ENCODE measurements at regions not wholly inside any gene's neighbourhood (a gene's known extent, or its start where the extent isn't known, plus 50 kb on each side); places are given as distances from the start of the nearest gene placed in this dataset.
"Not testable (repeated sequence)": the region's sequence is repeated elsewhere in the genome, so short reads cannot be mapped to it uniquely, and the experiment has no call there.

- not testable (repeated sequence) for ATAC-seq (ENCODE audit: insufficient read depth, low FRiP score); H3K27ac ChIP-seq (ENCODE audit: low read depth in 1 of 2, low read length in 1 of 2)
- 59 to 69% methylated on average over 6 of the region's 6 CpGs for WGBS, 2 donors
Observed at GRCh38 chr7:153974603-153975002, 77.6 kb upstream of the DPP6 start.

GRCh38 chr7:153976745-153977144 lies 75.5 kb upstream of the DPP6 start:
- ATAC-seq (ENCODE audit: insufficient read depth, low FRiP score); DNase-seq; H3K27ac ChIP-seq (ENCODE audit: low read depth in 1 of 2, low read length in 1 of 2): not testable (repeated sequence)

More at GRCh38 chr7:153974603-153975002, 77.6 kb upstream of the DPP6 start:
- not testable (repeated sequence) for H3K27me3 ChIP-seq (ENCODE audit: control insufficient read depth in 3 of 3, insufficient read depth in 3 of 3, low read length in 2 of 3); H3K9me3 ChIP-seq (ENCODE audit: control insufficient read depth in 4 of 4, insufficient read depth in 3 of 4, low read length in 3 of 4); H3K36me3 ChIP-seq (ENCODE audit: control insufficient read depth in 4 of 4, insufficient read depth in 4 of 4, low read length in 4 of 4); H3K4me1 ChIP-seq (ENCODE audit: control insufficient read depth in 5 of 5, insufficient read depth in 5 of 5, low read length in 5 of 5); H3K4me3 ChIP-seq; H3K9ac ChIP-seq (ENCODE audit: insufficient read depth in 1 of 2, low read length in 2 of 2); DNase-seq

GRCh38 chr7:153983186-153983585 lies 69.0 kb upstream of the DPP6 start:
- H3K36me3 ChIP-seq (ENCODE audit: control insufficient read depth in 4 of 4, insufficient read depth in 4 of 4, low read length in 4 of 4); H3K27ac ChIP-seq (ENCODE audit: low read depth in 1 of 2, low read length in 1 of 2): not testable (repeated sequence)
- WGBS, 2 donors = 39 to 49% methylated on average over 6 of the region's 6 CpGs

More at GRCh38 chr7:153976745-153977144, 75.5 kb upstream of the DPP6 start:
- WGBS, 2 donors = 88 to 94% methylated on average over 6 of the region's 6 CpGs
- H3K36me3 ChIP-seq (ENCODE audit: control insufficient read depth in 4 of 4, insufficient read depth in 4 of 4, low read length in 4 of 4); H3K4me3 ChIP-seq; H3K9ac ChIP-seq (ENCODE audit: insufficient read depth in 1 of 2, low read length in 2 of 2); H3K4me1 ChIP-seq (ENCODE audit: control insufficient read depth in 5 of 5, insufficient read depth in 5 of 5, low read length in 5 of 5); H3K9me3 ChIP-seq (ENCODE audit: control insufficient read depth in 4 of 4, insufficient read depth in 3 of 4, low read length in 3 of 4); H3K27me3 ChIP-seq (ENCODE audit: control insufficient read depth in 3 of 3, insufficient read depth in 3 of 3, low read length in 2 of 3): not testable (repeated sequence)

GRCh38 chr7:153989066-153989627 lies 63.1 kb upstream of the DPP6 start:
- not testable (repeated sequence) for H3K36me3 ChIP-seq (ENCODE audit: control insufficient read depth in 4 of 4, insufficient read depth in 4 of 4, low read length in 4 of 4); H3K27ac ChIP-seq (ENCODE audit: low read depth in 1 of 2, low read length in 1 of 2); H3K4me3 ChIP-seq; H3K9ac ChIP-seq (ENCODE audit: insufficient read depth in 1 of 2, low read length in 2 of 2); H3K4me1 ChIP-seq (ENCODE audit: control insufficient read depth in 5 of 5, insufficient read depth in 5 of 5, low read length in 5 of 5); ATAC-seq (ENCODE audit: insufficient read depth, low FRiP score); H3K27me3 ChIP-seq (ENCODE audit: control insufficient read depth in 3 of 3, insufficient read depth in 3 of 3, low read length in 2 of 3); H3K9me3 ChIP-seq (ENCODE audit: control insufficient read depth in 4 of 4, insufficient read depth in 3 of 4, low read length in 3 of 4); DNase-seq
- 85 to 86% methylated on average over 12 to 17 of the region's 23 CpGs for WGBS, 2 donors

More at GRCh38 chr7:153983186-153983585, 69.0 kb upstream of the DPP6 start:
- not testable (repeated sequence) for ATAC-seq (ENCODE audit: insufficient read depth, low FRiP score); H3K4me3 ChIP-seq; H3K9me3 ChIP-seq (ENCODE audit: control insufficient read depth in 4 of 4, insufficient read depth in 3 of 4, low read length in 3 of 4); H3K4me1 ChIP-seq (ENCODE audit: control insufficient read depth in 5 of 5, insufficient read depth in 5 of 5, low read length in 5 of 5); H3K27me3 ChIP-seq (ENCODE audit: control insufficient read depth in 3 of 3, insufficient read depth in 3 of 3, low read length in 2 of 3); DNase-seq; H3K9ac ChIP-seq (ENCODE audit: insufficient read depth in 1 of 2, low read length in 2 of 2)

- not testable (repeated sequence) for H3K27ac ChIP-seq (ENCODE audit: low read depth in 1 of 2, low read length in 1 of 2); H3K27me3 ChIP-seq (ENCODE audit: control insufficient read depth in 3 of 3, insufficient read depth in 3 of 3, low read length in 2 of 3); DNase-seq; H3K4me1 ChIP-seq (ENCODE audit: control insufficient read depth in 5 of 5, insufficient read depth in 5 of 5, low read length in 5 of 5); H3K9ac ChIP-seq (ENCODE audit: insufficient read depth in 1 of 2, low read length in 2 of 2); H3K9me3 ChIP-seq (ENCODE audit: control insufficient read depth in 4 of 4, insufficient read depth in 3 of 4, low read length in 3 of 4); H3K4me3 ChIP-seq; ATAC-seq (ENCODE audit: insufficient read depth, low FRiP score); H3K36me3 ChIP-seq (ENCODE audit: control insufficient read depth in 4 of 4, insufficient read depth in 4 of 4, low read length in 4 of 4)
- WGBS, 2 donors = 61 to 74% methylated on average over 6 to 8 of the region's 11 CpGs
Observed at GRCh38 chr7:153989742-153990425, 62.3 kb upstream of the DPP6 start.

- H3K27me3 ChIP-seq (ENCODE audit: control insufficient read depth in 3 of 3, insufficient read depth in 3 of 3, low read length in 2 of 3); H3K27ac ChIP-seq (ENCODE audit: low read depth in 1 of 2, low read length in 1 of 2); H3K36me3 ChIP-seq (ENCODE audit: control insufficient read depth in 4 of 4, insufficient read depth in 4 of 4, low read length in 4 of 4); H3K4me3 ChIP-seq; ATAC-seq (ENCODE audit: insufficient read depth, low FRiP score); H3K4me1 ChIP-seq (ENCODE audit: control insufficient read depth in 5 of 5, insufficient read depth in 5 of 5, low read length in 5 of 5); H3K9ac ChIP-seq (ENCODE audit: insufficient read depth in 1 of 2, low read length in 2 of 2); DNase-seq; H3K9me3 ChIP-seq (ENCODE audit: control insufficient read depth in 4 of 4, insufficient read depth in 3 of 4, low read length in 3 of 4): not testable (repeated sequence)
- 86 to 88% methylated on average over 2 of the region's 3 CpGs for WGBS, 2 donors
Observed at GRCh38 chr7:153991471-153991870, 60.7 kb upstream of the DPP6 start.

- not testable (repeated sequence) for H3K9me3 ChIP-seq (ENCODE audit: control insufficient read depth in 4 of 4, insufficient read depth in 3 of 4, low read length in 3 of 4); DNase-seq; H3K9ac ChIP-seq (ENCODE audit: insufficient read depth in 1 of 2, low read length in 2 of 2); H3K4me1 ChIP-seq (ENCODE audit: control insufficient read depth in 5 of 5, insufficient read depth in 5 of 5, low read length in 5 of 5); H3K4me3 ChIP-seq; ATAC-seq (ENCODE audit: insufficient read depth, low FRiP score); H3K36me3 ChIP-seq (ENCODE audit: control insufficient read depth in 4 of 4, insufficient read depth in 4 of 4, low read length in 4 of 4); H3K27me3 ChIP-seq (ENCODE audit: control insufficient read depth in 3 of 3, insufficient read depth in 3 of 3, low read length in 2 of 3); H3K27ac ChIP-seq (ENCODE audit: low read depth in 1 of 2, low read length in 1 of 2)
- WGBS, 2 donors = 81 to 100% methylated on average over 2 of the region's 2 CpGs
Observed at GRCh38 chr7:153993402-153993801, 58.8 kb upstream of the DPP6 start.

GRCh38 chr7:153998896-153999295 lies 53.3 kb upstream of the DPP6 start:
- not testable (repeated sequence) for H3K36me3 ChIP-seq (ENCODE audit: control insufficient read depth in 4 of 4, insufficient read depth in 4 of 4, low read length in 4 of 4); H3K27me3 ChIP-seq (ENCODE audit: control insufficient read depth in 3 of 3, insufficient read depth in 3 of 3, low read length in 2 of 3); H3K27ac ChIP-seq (ENCODE audit: low read depth in 1 of 2, low read length in 1 of 2); ATAC-seq (ENCODE audit: insufficient read depth, low FRiP score); H3K9ac ChIP-seq (ENCODE audit: insufficient read depth in 1 of 2, low read length in 2 of 2); H3K4me3 ChIP-seq; H3K9me3 ChIP-seq (ENCODE audit: control insufficient read depth in 4 of 4, insufficient read depth in 3 of 4, low read length in 3 of 4); H3K4me1 ChIP-seq (ENCODE audit: control insufficient read depth in 5 of 5, insufficient read depth in 5 of 5, low read length in 5 of 5)
- DNase-seq = peak; percentile 2 to 16 (median 13)
- 58 to 77% methylated on average over 4 of the region's 4 CpGs for WGBS, 2 donors

Measured in lung (tissue), 9 donors.